ENCODE measurements at regions not wholly inside any gene's neighbourhood (a gene's known extent, or its start where the extent isn't known, plus 50 kb on each side); places are given as distances from the start of the nearest gene placed in this dataset.
A peak's percentile ranks its signal among the peaks of the same experiment; 100 is the strongest.
"Not testable (repeated sequence)": the region's sequence is repeated elsewhere in the genome, so short reads cannot be mapped to it uniquely, and the experiment has no call there.

DNA sequence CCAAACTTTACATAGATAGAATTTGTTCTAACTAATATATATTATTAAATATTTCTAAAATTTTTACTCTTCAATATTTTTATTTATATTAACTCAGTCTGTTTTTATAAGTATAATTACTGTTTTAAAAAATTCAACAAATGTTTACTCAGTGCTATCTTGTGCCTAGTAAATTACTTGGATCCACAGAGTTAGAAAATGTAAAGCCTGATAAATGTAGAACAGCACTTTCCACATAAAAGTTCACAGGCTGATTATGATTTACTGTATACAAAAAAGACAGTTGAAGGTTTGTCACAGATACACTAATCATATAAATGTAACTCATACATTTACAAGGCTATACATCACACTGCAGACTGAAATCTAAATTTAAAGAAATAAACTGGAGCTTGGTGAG, 170.0 kb downstream of the FOXG1 start:
- no peak for DNase-seq (ENCODE audit: extremely low read depth in 1 of 11, low read depth in 9 of 11, low spot score in 4 of 11)

DNA sequence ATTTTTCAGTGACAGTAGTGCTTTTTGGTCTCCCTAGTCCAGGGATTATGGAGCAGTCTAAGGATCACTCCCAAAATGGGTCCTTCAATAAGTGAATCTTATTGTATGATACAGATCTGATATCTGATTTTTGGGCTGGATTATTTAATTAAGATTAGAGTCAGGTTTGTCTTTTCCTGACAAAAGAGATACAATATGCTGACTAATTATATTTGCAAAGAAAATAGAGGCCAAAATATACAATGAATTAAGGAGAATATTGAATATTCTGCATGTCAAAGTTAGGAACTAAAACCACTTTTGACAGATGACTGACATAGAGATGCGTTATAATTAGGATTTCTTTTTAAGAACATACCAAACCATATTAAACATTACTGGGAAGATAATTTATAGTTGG, 175.2 kb downstream of the FOXG1 start:
- no peak for DNase-seq (ENCODE audit: extremely low read depth in 1 of 11, low read depth in 9 of 11, low spot score in 4 of 11)

DNA sequence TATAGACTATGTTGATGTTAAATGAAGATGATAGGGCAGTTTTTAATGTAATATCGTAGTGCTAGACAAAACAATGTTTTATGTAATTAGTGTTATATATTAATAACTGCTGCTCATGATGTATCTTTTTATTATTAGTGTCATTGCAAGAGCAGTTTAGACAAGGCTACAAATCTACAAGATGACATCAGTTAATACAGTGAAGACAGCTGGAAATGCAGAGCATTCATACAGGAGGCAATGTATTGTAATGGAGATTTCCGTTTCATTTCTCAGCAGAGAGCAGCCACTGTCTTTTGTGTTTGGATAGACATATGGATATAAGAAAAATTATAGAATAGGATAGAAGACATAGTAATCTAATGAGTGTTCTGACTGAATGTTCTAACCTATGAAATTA, 178.0 kb downstream of the FOXG1 start:
- no peak for DNase-seq (ENCODE audit: extremely low read depth in 1 of 11, low read depth in 9 of 11, low spot score in 4 of 11)

DNA sequence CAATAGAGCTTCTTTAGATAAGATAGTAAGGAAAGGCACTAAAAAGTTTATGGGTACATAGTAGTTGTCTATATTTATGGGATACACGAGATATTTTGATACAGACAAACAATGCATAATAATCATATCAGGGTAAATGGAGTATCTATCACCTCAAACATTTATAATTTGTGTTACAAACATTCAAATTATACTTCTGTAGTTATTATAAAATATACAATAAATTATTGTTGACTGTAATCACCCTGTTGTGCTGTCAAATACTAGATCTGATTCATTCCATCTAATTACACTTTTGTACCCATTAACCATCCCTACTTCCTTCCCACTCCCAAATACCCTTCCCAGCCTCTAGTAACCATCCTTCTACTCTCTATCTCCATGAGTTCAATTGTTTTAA, 179.7 kb downstream of the FOXG1 start:
- DNase-seq (ENCODE audit: extremely low read depth in 1 of 11, low read depth in 9 of 11, low spot score in 4 of 11) = no peak

DNA sequence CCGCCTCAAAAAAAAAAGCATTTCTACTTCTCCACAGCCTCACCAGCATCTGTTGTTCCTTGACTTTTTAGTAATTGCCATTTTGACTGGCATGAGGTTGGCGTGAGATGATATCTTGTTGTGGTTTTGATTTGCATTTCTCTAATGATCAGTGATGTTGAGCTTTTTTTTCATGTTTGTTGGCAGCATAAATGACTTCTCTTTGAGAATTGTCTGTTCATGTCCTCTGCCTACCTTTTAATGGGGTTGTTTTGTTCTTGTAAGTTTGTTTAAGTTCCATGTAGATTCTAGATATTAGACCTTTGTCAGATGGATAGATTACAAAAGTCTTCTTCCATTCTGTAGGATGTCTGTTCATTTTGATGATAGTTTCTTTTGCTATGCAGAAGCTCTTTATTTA, 182.9 kb downstream of the FOXG1 start:
- DNase-seq (ENCODE audit: extremely low read depth in 1 of 11, low read depth in 9 of 11, low spot score in 4 of 11) = no peak

DNA sequence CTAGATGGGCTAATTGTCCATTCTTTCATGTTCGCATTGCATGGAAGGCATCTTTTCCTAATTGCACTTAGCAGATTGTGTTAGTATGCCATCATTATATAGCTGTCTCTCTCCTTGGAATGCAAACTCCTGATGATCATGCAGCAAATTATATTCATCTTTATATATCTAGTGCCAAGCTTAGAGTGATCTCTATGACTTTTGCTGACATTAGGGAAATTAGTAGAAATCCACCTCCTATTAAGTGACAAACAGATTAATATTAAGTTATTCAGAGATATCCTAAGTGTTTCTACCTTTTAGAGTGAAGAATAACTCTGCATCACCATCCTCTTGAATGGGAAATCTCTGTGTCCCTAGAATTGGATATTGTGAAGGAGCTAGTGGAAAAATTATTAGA, 185.6 kb downstream of the FOXG1 start:
- no peak for DNase-seq (ENCODE audit: extremely low read depth in 1 of 11, low read depth in 9 of 11, low spot score in 4 of 11)

DNA sequence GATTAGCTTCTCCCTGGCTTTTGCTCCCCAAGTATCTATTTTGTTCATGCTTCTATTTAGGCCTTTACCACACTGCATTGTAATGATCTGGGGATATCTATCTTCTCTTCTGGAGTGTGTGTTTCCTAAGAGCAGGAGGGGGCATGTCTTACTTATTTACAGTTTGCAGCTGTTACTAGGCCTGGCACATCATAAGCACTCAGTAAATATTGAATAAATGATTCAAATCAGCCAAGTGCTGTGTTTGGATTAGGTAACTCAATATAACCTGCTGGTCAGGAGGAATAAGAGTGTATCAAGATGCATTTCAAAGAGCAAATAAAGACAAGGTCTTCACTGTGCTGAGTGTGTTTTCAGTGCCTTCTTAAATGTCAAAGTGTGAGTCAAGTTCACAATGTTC, 186.1 kb downstream of the FOXG1 start:
- DNase-seq (ENCODE audit: extremely low read depth in 1 of 11, low read depth in 9 of 11, low spot score in 4 of 11) = no peak

DNA sequence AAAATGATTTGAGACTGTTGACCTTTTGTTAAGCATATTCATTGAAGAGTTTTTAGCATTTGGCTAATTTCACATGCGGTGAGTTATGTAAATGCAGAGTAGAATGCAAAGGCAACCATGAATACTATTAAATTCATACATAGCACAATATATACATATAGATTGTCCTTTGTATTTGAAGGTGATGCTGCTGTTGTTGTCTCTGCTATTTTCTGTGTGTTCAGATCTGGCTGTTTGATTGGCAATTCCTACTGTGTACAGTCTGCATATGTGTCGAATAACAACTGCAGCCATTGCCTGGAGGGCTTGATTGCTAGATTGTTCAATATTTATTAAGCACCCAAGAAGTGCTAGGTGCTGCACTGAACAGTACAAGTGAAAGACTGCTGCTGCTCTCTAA, 187.4 kb downstream of the FOXG1 start:
- no peak for DNase-seq (ENCODE audit: extremely low read depth in 1 of 11, low read depth in 9 of 11, low spot score in 4 of 11)

DNA sequence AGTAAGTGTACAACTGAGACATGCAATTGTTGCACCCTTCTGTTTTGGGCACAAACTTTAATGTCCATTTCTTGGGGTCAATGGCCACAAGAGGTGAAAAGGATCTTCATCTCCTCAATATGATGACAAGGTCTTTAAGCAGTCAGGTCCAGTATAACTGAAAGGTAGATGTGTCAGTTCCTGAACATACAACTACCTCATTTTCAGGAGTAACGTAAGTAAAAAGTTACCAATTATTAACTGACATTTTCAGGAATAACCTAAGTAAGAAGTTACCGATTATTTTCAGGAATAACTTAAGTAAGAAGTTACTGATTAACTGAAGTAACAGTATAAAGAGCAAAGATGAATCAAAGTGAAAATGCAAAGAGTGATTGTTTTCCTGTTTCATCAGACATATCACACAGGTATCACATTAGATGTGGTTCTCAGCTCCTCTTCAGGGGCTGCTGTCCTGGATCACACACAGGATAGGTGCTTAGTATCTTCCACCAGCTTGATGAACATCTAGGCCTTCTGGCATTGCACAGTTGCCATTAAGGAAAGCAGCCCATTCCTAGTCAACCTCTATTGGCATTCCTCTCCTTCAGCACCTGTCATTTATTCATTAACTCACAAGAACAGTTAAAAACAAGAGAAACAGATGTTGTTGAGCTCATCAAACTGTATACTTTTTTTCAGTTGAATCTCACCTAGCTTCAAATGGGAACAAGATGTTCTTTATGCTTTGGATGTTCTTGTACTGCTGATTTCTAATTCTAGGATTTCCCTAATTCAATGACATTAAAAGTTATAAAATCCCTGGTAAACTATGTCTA, 200.0 kb downstream of the FOXG1 start:
- no peak for DNase-seq (ENCODE audit: extremely low read depth in 1 of 11, low read depth in 9 of 11, low spot score in 4 of 11)

DNA sequence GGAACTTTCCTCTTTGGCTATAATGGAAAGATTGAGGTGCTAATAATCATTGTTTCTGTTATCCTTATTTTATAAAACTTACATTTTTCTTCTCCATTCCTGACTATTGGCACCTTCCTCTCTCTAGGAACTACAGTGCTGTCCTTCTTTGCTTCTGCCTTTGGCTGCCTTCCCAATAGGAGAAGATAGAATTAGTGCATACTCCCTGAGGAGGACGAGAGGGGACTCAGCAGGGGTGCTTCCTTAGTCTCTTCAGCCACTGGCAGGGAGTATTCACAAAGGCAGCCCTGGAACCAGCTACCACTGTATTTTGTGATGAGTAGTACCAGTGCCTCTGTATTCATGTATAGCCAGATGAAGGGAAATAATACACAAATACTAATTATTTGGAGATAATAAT, 208.5 kb downstream of the FOXG1 start:
- no peak for DNase-seq (ENCODE audit: extremely low read depth in 1 of 11, low read depth in 9 of 11, low spot score in 4 of 11)

DNA sequence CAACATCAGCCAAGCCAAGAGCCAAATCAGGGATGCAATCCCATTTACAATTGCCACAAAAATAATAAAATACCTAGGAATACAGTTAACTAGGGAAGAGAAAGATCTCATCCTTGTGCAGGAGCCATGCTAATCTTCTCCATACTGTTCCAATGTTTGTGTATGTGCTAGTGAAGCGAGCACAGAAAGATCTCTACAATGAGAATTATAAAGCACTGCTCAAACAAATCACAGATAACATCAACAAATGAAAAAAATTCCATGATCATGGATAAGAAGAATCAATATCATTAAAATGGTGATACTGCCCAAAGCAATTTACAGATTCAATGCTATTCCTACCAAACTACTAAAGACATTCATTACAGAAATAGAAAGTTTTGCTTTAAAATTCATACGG, 215.6 kb downstream of the FOXG1 start:
- DNase-seq (ENCODE audit: extremely low read depth in 1 of 11, low read depth in 9 of 11, low spot score in 4 of 11) = no peak

DNA sequence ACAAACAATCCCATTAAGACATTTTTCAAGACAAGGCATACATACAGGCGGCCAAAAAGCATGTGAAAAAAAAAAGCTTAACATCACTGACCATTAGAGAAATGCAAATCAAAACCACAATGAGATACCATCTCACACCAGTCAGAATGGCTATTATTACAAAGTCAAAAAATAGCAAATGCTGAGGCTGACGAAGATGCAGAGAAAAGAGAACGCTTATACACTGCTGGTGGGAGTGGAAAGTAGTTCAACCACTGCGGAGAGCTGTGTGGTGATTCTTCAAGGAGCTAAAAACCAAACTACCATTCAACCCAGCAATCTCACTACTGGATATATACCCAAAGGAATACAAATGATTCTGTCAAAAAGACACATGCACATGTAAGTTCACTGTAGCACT, 216.7 kb downstream of the FOXG1 start:
- DNase-seq (ENCODE audit: extremely low read depth in 1 of 11, low read depth in 9 of 11, low spot score in 4 of 11) = no peak

DNA sequence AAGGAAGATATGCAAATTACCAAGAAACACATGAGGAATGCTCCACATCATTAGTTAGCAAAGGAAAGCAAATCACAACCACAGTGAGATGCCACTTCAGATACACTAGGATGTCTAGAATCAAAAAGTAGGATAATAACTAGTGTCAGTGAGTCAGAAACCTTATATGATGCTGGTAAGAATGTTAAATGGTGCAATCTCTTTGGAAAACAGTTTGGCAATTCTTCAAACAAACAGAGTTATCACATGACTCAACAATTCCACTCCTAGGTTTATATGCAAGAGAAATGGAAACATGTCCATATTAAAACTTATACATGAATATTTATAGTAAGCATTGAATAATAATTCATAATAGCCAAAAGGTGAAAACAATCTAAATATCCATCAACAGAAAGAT, 220.9 kb downstream of the FOXG1 start:
- no peak for DNase-seq (ENCODE audit: extremely low read depth in 1 of 11, low read depth in 9 of 11, low spot score in 4 of 11)

DNA sequence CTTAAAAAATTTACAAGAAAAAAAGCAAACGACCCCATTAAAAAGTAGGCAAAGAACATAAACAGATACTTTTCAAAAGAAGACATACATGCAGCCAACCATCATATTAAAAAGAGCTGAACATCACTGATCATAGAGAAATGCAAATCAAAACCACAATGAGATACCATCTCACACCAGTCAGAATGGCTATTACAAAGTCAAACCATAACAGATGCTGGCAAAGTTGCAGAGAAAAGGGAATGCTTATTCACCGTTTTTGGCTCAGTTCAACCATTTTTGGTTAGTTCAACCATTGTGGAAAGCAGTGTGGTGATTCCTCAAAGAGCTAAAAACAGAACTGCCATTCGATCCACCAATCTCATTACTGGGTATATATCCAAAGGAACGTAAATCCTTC, 230.6 kb downstream of the FOXG1 start:
- DNase-seq (ENCODE audit: extremely low read depth in 1 of 11, low read depth in 9 of 11, low spot score in 4 of 11) = not testable (repeated sequence)

DNA sequence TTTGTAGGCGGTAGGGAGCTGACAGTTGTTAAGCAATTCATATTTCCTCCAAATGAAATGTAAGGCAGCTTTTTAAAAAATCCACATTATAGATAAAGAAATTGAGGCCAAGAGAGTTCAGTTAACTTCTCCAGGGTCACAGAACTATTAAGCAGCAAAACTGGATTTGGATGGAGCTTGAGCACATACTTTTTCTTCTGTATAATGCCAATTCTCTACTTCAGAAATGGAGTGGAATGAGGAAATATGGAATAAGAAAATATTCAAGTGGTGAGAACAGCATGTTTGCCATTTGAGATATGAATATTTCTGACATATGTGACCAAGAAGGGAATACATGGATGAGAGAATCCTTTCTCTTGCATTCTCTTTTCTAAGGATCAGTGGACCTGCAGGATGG, 233.1 kb downstream of the FOXG1 start:
- DNase-seq (ENCODE audit: extremely low read depth in 1 of 11, low read depth in 9 of 11, low spot score in 4 of 11) = no peak

DNA sequence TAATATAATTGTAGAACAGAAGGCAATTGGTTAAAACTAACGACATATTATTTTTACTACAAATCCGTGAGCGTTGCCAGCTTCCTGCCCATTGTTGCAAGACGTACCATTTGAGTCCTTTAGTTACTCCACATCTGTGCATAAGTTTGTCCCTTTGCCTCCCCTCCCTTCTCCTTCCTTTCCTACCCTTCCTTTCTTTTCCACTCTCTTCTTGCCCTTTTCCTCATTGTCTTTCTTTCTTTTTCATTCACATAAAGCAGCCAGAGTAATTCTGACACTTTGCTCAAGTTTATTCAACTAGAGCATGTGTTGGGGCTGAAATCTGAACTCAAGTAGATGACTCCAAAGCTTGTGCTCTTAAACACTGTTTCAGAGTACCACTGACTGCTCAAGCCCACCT, 239.1 kb downstream of the FOXG1 start:
- no peak for DNase-seq (ENCODE audit: extremely low read depth in 1 of 11, low read depth in 9 of 11, low spot score in 4 of 11)

DNA sequence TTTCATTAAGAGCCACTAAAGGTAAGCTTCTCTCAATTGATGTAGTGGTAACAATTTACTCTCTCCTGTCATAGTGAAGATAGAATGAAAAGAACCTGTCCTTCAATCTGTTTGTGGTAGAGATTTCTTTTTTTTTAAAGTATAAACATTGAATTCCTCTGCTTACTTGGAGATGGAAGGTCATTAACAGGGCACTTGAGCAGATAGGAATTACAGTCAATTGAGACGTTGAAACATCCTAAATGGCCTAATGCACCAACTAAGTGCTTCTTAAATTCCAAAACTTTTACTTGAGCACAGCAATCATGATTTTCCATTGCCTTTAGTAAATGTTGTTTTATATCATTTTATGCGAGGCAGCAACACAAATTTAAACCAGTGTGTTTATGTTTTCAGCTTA, 241.4 kb downstream of the FOXG1 start:
- no peak for DNase-seq (ENCODE audit: extremely low read depth in 1 of 11, low read depth in 9 of 11, low spot score in 4 of 11)

DNA sequence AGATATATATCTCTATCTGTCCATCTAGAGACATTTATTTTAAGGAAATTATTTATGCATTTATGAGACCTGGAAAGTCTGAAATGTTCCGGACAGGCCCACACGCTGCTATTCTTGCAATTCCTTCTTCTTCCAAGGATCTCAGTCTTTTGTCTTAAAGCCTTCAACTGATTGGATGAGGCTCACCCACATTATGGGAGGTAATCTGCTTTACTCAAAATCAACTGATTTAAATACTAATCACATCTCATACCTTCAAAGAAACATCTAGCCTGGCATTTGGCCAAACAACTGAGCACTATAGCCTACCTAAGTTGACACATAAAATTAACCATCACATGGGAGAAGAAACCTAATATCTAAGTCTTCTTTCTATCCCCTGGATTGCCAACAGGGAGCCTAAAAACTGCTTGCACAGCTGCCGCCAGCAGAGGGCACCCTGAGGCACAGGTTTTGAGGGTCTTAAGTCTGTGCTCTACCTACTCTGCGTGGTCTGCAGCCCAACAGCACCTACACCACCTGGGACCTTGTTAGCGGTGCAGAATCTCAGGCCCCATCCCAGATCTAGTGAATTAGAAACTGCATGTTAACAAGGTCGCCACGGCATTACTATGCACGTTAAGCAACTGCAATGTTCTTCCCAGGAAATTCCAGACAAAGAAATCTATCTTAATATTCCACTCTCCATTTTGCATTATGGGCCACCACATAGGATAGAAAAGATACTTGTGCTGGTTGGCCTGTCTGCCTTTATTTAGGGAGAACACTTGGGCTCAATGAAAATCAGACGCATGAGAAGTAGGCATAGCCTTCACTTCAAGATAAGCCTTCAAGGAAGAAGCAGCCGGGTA, 249.7 kb downstream of the FOXG1 start:
- peak in 10 of 11 donors; percentile 2 to 15 (median 8) for DNase-seq (ENCODE audit: extremely low read depth in 1 of 11, low read depth in 9 of 11, low spot score in 4 of 11)

DNA sequence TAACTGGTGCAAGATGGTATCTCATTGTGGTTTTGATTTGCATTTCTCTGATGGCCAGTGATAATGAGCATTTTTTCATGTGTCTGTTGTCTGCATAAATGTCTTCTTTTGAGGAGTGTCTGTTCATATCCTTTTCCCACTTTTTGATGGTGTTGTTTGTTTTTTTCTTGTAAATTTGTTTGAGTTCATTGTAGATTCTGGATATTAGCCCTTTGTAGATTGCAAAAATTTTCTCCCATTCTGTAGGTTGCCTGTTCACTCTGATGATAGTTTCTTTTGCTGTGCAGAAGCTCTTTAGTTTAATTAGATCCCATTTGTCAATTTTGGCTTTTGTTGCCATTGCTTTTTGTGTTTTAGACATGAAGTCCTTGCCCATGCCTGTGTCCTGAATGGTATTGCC, 256.9 kb downstream of the FOXG1 start:
- DNase-seq (ENCODE audit: extremely low read depth in 1 of 11, low read depth in 9 of 11, low spot score in 4 of 11) = not testable (repeated sequence)

DNA sequence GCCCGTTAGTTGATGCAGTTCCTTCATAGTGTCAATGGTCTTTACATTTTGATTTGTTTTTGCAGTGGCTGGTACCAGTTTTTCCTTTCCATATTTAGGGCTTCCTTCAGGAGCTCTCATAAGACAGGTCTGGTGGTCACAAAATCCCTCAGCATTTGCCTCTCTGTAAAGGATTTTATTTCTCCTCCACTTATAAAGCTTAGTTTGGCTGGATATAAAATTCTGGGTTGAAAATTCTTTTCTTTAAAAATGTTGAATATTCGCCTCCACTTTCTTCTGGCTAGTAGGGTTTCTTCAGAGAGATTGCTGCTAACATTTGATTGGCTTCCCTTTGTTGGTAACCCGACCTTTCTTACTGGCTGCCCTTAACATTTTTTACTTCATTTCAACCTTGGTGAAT, 260.9 kb downstream of the FOXG1 start:
- DNase-seq (ENCODE audit: extremely low read depth in 1 of 11, low read depth in 9 of 11, low spot score in 4 of 11) = not testable (repeated sequence)
